ENCODE measurements at regions not wholly inside any gene's neighbourhood (a gene's known extent, or its start where the extent isn't known, plus 50 kb on each side); places are given as distances from the start of the nearest gene placed in this dataset.

DNA sequence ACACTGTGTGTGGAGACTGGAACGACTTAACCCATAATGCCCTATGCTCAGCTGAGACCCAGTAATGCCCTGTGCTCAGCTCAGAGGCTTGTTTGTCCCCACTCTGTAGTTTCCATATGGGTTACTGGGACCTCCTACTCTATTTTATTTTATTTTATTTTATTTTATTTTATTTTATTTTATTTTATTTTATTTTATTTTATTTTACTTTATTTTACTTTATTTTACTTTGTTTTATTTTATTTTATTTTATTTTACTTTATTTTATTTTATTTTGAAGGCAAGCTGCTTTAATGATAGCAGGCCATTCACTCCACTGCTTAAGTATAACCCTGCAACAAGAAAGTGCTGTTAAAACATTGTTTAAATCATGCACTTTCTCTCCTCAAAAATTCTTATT, 603.4 kb upstream of the JAG1 start:
- Histone ChIP-seq H3K27me3 (no peaks in the 10 kb centered on the region), H3K27ac (no peak overlapping the region), H3K4me3 (no peak overlapping the region), H3K9me3 (no peaks in the 10 kb centered on the region), H3K4me1 (no peaks in the 10 kb centered on the region), H3K36me3 (no peaks in the 10 kb centered on the region)
- 67 to 80% methylated on average over 1 of the region's 1 CpG for WGBS, 2 donors (ENCODE audit: low coverage in 1 of 2)
- TF ChIP-seq, protein P1, sequence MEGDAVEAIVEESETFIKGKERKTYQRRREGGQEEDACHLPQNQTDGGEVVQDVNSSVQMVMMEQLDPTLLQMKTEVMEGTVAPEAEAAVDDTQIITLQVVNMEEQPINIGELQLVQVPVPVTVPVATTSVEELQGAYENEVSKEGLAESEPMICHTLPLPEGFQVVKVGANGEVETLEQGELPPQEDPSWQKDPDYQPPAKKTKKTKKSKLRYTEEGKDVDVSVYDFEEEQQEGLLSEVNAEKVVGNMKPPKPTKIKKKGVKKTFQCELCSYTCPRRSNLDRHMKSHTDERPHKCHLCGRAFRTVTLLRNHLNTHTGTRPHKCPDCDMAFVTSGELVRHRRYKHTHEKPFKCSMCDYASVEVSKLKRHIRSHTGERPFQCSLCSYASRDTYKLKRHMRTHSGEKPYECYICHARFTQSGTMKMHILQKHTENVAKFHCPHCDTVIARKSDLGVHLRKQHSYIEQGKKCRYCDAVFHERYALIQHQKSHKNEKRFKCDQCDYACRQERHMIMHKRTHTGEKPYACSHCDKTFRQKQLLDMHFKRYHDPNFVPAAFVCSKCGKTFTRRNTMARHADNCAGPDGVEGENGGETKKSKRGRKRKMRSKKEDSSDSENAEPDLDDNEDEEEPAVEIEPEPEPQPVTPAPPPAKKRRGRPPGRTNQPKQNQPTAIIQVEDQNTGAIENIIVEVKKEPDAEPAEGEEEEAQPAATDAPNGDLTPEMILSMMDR (IDR thresholded peaks at IDR 0.05): no peak
- TF ChIP-seq POLR2AphosphoS5 (IDR thresholded peaks at IDR 0.05): no peak
- no peak for TF ChIP-seq EP300 (IDR thresholded peaks at IDR 0.05)
- TF ChIP-seq POLR2A (IDR thresholded peaks at IDR 0.05): no peak
- ATAC-seq: no peak

DNA sequence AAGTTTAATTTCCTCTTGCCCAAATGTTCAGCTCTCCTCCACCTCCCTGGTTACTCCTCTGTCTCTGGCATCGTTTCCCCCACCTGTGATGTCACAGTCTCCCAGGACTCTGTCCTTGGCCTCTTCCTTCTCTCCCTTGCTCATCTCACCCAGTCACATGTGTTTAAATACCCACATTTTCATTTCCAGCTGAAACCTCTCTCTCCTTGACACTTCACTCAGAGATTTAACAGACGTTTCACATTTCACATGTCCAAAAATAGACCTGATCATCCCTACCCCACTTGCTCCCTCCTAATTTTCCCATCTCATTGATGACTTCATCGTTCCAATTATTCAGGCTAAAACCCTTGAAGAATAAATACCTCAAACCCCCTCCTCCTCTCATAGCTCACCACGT, 604.1 kb upstream of the JAG1 start:
- Histone ChIP-seq H3K9me3 (no peaks in the 10 kb centered on the region), H3K4me1 (no peaks in the 10 kb centered on the region), H3K27ac (no peak overlapping the region), H3K4me3 (no peak overlapping the region), H3K27me3 (no peaks in the 10 kb centered on the region), H3K36me3 (no peaks in the 10 kb centered on the region)
- no peak for ATAC-seq
- 69 to 70% methylated on average over 4 of the region's 4 CpGs for WGBS, 2 donors (ENCODE audit: low coverage in 1 of 2)
- TF ChIP-seq EP300 (IDR thresholded peaks at IDR 0.05) (no peak), POLR2AphosphoS5 (IDR thresholded peaks at IDR 0.05) (no peak), POLR2A (IDR thresholded peaks at IDR 0.05) (no peak)
- TF ChIP-seq, protein P1 (IDR thresholded peaks at IDR 0.05): no peak

DNA sequence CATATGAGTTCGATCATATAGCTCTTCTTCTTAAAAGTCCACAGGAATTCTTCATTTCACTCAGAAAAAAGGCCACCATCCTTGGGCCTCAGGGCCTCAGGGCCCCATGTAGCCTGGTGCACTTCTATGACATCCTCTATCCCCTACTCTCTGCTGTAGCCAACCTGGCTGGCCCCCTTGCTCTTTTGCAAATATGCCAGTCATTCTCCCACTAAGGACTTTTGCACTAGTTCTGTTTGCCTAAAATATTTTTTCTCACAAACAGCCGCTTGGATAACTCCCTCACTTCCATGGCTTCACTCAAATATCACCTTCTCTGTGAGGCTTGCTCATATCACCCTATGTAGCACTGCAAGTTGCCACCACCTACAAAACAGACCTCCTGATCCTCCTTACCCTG, 604.7 kb upstream of the JAG1 start:
- Histone ChIP-seq H3K4me3 (no peak overlapping the region), H3K27me3 (no peaks in the 10 kb centered on the region), H3K27ac (no peak overlapping the region), H3K4me1 (no peaks in the 10 kb centered on the region), H3K36me3 (no peaks in the 10 kb centered on the region), H3K9me3 (no peaks in the 10 kb centered on the region)
- no peak for ATAC-seq
- TF ChIP-seq EP300 (IDR thresholded peaks at IDR 0.05): no peak
- TF ChIP-seq, protein P1 (IDR thresholded peaks at IDR 0.05): no peak
- no peak for TF ChIP-seq POLR2A (IDR thresholded peaks at IDR 0.05)
- TF ChIP-seq POLR2AphosphoS5 (IDR thresholded peaks at IDR 0.05): no peak
- 86 to 94% methylated on average over 1 to 2 of the region's 2 CpGs for WGBS, 2 donors (ENCODE audit: low coverage in 1 of 2)

DNA sequence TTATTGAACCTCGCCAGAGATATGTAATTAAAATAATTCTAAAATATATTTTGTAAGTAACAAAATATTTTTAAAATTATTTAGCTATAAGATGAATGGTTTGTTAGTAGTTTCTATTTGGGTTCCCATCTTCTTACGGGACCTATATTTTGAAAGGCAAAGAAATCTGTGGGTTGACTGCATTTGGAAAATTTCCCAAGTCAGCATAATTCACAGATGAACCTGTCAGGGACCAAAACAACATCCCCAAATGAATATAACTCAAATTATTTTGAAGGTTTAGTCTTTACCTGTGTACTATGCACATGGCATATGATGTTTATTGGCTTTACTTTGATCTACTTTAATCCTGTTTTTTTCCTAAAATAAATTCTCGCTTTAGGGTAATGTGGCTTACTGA, 607.4 kb upstream of the JAG1 start:
- H3K4me1 ChIP-seq: no peaks in the 10 kb centered on the region
- ATAC-seq: no peak
- H3K36me3 ChIP-seq: no peaks in the 10 kb centered on the region
- TF ChIP-seq, protein P1 (IDR thresholded peaks at IDR 0.05): no peak
- TF ChIP-seq EP300 (IDR thresholded peaks at IDR 0.05) (no peak), POLR2A (IDR thresholded peaks at IDR 0.05) (no peak), POLR2AphosphoS5 (IDR thresholded peaks at IDR 0.05) (no peak)
- WGBS, 2 donors (ENCODE audit: low coverage in 1 of 2): 89 to 91% methylated on average over 3 of the region's 3 CpGs
- H3K27me3 ChIP-seq: no peaks in the 10 kb centered on the region
- H3K4me3 ChIP-seq: no peak overlapping the region
- no peak overlapping the region for H3K27ac ChIP-seq
- no peaks in the 10 kb centered on the region for H3K9me3 ChIP-seq

DNA sequence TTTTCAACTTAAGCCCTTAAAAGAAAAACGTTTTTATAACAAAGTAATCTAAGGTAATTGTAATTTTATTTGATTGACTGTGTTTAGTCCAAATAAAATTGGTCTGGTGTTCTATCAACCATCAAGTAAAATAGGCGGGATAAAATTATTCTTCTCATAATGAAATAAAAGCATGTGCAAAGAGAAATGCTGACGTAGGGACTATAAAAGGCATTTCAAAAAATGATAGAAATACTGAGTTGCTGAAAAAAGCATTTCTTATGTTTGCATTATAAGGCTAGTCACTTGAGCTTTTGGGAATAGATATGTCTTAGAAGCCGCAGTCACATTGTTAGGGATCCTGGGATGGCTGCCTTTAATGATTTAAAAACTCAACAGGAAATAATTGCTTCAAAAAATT, 608.0 kb upstream of the JAG1 start:
- Histone ChIP-seq H3K27me3 (no peaks in the 10 kb centered on the region), H3K4me3 (no peak overlapping the region), H3K27ac (no peak overlapping the region), H3K9me3 (no peaks in the 10 kb centered on the region), H3K4me1 (no peaks in the 10 kb centered on the region), H3K36me3 (no peaks in the 10 kb centered on the region)
- WGBS, 2 donors (ENCODE audit: low coverage in 1 of 2): 62 to 75% methylated on average over 4 of the region's 4 CpGs
- no peak for ATAC-seq
- TF ChIP-seq POLR2A (IDR thresholded peaks at IDR 0.05) (no peak), EP300 (IDR thresholded peaks at IDR 0.05) (no peak), POLR2AphosphoS5 (IDR thresholded peaks at IDR 0.05) (no peak)
- TF ChIP-seq, protein P1 (IDR thresholded peaks at IDR 0.05): no peak
